ENCODE measurements at regions not wholly inside any gene's neighbourhood (a gene's known extent, or its start where the extent isn't known, plus 50 kb on each side); places are given as distances from the start of the nearest gene placed in this dataset.
"Not testable (repeated sequence)": the region's sequence is repeated elsewhere in the genome, so short reads cannot be mapped to it uniquely, and the experiment has no call there.

DNA sequence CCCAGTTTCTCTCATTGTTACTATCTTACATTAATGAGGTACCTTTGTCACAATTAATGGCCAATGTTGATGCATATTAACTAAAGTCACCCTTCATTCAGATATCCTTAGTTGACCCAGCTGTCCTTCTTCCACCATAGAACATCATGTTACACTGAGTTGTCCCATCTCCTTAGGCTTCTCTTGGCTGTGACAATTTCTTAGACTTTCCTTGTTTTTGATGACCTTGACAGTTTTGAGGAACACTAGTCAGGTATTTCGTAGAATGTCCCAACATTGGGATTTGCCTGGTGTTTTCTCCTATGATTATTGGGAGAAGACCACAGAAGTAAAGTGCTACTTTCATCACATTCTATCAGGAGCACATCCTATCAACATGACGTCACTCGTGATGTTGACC lies 261.8 kb downstream of the BCL2L11 start:
- TF ChIP-seq, protein P1, sequence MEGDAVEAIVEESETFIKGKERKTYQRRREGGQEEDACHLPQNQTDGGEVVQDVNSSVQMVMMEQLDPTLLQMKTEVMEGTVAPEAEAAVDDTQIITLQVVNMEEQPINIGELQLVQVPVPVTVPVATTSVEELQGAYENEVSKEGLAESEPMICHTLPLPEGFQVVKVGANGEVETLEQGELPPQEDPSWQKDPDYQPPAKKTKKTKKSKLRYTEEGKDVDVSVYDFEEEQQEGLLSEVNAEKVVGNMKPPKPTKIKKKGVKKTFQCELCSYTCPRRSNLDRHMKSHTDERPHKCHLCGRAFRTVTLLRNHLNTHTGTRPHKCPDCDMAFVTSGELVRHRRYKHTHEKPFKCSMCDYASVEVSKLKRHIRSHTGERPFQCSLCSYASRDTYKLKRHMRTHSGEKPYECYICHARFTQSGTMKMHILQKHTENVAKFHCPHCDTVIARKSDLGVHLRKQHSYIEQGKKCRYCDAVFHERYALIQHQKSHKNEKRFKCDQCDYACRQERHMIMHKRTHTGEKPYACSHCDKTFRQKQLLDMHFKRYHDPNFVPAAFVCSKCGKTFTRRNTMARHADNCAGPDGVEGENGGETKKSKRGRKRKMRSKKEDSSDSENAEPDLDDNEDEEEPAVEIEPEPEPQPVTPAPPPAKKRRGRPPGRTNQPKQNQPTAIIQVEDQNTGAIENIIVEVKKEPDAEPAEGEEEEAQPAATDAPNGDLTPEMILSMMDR (IDR thresholded peaks at IDR 0.05; ENCODE audit: extremely low read depth in 1 of 2, insufficient read depth in 1 of 2, low read depth in 1 of 2, low read length in 2 of 2) = not testable (repeated sequence)
- TF ChIP-seq FOS (IDR thresholded peaks at IDR 0.05; ENCODE audit: borderline replicate concordance, insufficient read depth, low read length); JUN (IDR thresholded peaks at IDR 0.05; ENCODE audit: borderline replicate concordance, insufficient read depth, insufficient read length, low read depth); POLR2A (IDR thresholded peaks at IDR 0.05; ENCODE audit: low read depth, low read length); GATA2 (IDR thresholded peaks at IDR 0.05; ENCODE audit: insufficient read depth, insufficient read length, low read depth, low read length); EZH2 (IDR thresholded peaks at IDR 0.05; ENCODE audit: borderline replicate concordance, low read depth, low read length, severe bottlenecking); MYC (IDR thresholded peaks at IDR 0.05; ENCODE audit: low read depth, low read length): not testable (repeated sequence)
- TF ChIP-seq, protein P2, sequence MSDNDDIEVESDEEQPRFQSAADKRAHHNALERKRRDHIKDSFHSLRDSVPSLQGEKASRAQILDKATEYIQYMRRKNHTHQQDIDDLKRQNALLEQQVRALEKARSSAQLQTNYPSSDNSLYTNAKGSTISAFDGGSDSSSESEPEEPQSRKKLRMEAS (IDR thresholded peaks at IDR 0.05; ENCODE audit: insufficient read depth, insufficient read length) = not testable (repeated sequence)
